ENCODE measurements at regions not wholly inside any gene's neighbourhood (a gene's known extent, or its start where the extent isn't known, plus 50 kb on each side); places are given as distances from the start of the nearest gene placed in this dataset.

DNA sequence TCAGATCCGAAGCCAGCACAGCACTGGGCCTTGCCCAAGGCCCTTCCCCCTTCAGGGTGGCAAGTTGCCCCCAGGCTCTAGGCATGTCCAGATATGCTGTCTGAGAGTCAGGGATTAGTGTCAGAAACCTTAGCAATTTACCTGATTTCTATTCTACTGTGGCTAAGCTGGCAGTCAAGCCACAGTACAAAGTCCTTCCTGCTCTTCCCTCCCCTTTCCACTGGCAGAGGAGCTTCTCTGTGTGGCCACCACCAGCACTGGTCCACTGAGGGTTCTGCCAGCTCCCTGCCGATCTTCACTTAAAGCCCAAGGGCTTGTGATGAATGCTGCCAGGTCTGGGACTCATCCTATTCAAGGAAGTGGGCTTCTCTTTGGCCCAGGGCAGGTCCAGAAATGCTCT lies 324.5 kb upstream of the RPS6KA3 start:
- no peak overlapping the region for H3K27ac ChIP-seq
- TF ChIP-seq, protein P1, sequence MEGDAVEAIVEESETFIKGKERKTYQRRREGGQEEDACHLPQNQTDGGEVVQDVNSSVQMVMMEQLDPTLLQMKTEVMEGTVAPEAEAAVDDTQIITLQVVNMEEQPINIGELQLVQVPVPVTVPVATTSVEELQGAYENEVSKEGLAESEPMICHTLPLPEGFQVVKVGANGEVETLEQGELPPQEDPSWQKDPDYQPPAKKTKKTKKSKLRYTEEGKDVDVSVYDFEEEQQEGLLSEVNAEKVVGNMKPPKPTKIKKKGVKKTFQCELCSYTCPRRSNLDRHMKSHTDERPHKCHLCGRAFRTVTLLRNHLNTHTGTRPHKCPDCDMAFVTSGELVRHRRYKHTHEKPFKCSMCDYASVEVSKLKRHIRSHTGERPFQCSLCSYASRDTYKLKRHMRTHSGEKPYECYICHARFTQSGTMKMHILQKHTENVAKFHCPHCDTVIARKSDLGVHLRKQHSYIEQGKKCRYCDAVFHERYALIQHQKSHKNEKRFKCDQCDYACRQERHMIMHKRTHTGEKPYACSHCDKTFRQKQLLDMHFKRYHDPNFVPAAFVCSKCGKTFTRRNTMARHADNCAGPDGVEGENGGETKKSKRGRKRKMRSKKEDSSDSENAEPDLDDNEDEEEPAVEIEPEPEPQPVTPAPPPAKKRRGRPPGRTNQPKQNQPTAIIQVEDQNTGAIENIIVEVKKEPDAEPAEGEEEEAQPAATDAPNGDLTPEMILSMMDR (IDR thresholded peaks at IDR 0.05) = no peak
- no peaks in the 10 kb centered on the region for H3K4me1 ChIP-seq (ENCODE audit: control insufficient read depth in 1 of 2, insufficient read depth in 1 of 2, low read depth in 1 of 2, low read length in 1 of 2)
- H3K9me3 ChIP-seq = no peaks in the 10 kb centered on the region
- no peaks in the 10 kb centered on the region for H3K36me3 ChIP-seq
- H3K4me3 ChIP-seq (ENCODE audit: low read depth in 1 of 2, low read length in 1 of 2) = no peak overlapping the region
- H3K27me3 ChIP-seq = no peaks in the 10 kb centered on the region

DNA sequence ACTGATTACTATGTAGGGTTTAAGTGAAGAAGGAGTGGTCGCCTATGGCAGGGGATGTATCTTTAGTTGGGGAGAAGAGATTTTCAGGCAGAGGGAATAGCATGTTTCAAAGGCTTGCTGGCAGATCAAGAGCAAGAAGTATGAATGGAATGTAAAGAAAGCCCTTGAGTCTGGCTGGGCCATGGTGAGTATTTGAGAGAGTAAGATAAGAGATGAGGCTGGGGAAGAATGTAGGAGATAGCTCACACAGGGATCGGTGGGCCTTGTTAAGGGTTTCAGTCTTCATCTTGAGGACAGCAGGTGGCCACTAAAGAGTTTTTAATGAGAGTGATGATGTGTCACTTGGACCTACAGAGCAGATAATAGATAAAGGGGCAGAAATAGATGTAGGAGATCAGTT lies 319.1 kb upstream of the RPS6KA3 start:
- H3K36me3 ChIP-seq = no peaks in the 10 kb centered on the region
- TF ChIP-seq, protein P1 (IDR thresholded peaks at IDR 0.05) = no peak
- no peak overlapping the region for H3K4me3 ChIP-seq (ENCODE audit: low read depth in 1 of 2, low read length in 1 of 2)
- no peaks in the 10 kb centered on the region for H3K4me1 ChIP-seq (ENCODE audit: control insufficient read depth in 1 of 2, insufficient read depth in 1 of 2, low read depth in 1 of 2, low read length in 1 of 2)
- no peak overlapping the region for H3K27ac ChIP-seq
- H3K27me3 ChIP-seq = no peaks in the 10 kb centered on the region
- no peaks in the 10 kb centered on the region for H3K9me3 ChIP-seq

DNA sequence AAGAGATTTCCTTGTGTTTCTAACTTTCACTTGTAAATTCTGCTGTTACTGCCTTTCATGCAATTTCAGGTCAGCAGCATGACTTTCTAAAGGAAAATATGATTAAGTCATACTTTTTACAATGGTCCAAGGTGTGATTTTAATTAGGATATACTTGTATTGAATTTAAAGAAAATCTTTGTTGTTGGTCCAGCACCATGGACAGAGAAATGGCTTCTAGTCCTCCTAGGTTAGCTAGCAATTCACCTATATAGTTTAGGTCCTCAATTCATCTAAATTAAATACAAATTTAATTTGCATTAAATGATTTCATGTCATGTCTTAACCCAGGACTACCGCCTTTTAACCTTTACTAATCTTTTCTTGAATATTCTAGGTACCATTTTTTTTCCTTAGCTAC lies 304.9 kb upstream of the RPS6KA3 start:
- TF ChIP-seq, protein P1 (IDR thresholded peaks at IDR 0.05) = no peak

DNA sequence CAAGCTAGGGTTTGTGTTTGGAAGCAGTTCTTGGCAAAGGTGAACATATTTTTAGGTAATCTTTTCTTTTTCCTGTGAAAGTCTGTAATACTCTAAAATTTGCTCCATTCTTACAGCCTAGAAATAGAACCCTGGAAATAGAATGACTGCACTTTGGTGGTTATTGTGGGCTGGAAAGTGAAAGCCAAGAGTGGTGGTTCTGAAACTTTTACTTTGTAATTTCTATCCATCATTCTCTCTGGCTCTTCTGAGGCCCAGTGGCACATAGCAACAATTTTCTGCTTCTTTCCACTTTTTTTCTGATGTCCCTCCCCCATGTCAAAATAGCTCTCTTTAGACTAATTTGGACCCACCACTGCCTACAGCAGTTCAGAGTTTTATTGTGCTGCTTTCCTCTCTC lies 300.4 kb upstream of the RPS6KA3 start:
- no peaks in the 10 kb centered on the region for H3K27me3 ChIP-seq
- H3K9me3 ChIP-seq = no peaks in the 10 kb centered on the region
- no peaks in the 10 kb centered on the region for H3K36me3 ChIP-seq
- TF ChIP-seq, protein P1 (IDR thresholded peaks at IDR 0.05) = no peak
- H3K4me1 ChIP-seq (ENCODE audit: control insufficient read depth in 1 of 2, insufficient read depth in 1 of 2, low read depth in 1 of 2, low read length in 1 of 2) = no peaks in the 10 kb centered on the region
- no peak overlapping the region for H3K27ac ChIP-seq
- no peak overlapping the region for H3K4me3 ChIP-seq (ENCODE audit: low read depth in 1 of 2, low read length in 1 of 2)

More for the DNA sequence above, 304.9 kb upstream of the RPS6KA3 start:
- no peaks in the 10 kb centered on the region for H3K36me3 ChIP-seq
- H3K4me3 ChIP-seq (ENCODE audit: low read depth in 1 of 2, low read length in 1 of 2) = no peak overlapping the region
- no peaks in the 10 kb centered on the region for H3K9me3 ChIP-seq
- no peaks in the 10 kb centered on the region for H3K27me3 ChIP-seq
- no peak overlapping the region for H3K27ac ChIP-seq
- H3K4me1 ChIP-seq (ENCODE audit: control insufficient read depth in 1 of 2, insufficient read depth in 1 of 2, low read depth in 1 of 2, low read length in 1 of 2) = no peaks in the 10 kb centered on the region

- TF ChIP-seq, protein P1 (IDR thresholded peaks at IDR 0.05) = no peak
- H3K4me3 ChIP-seq (ENCODE audit: low read depth in 1 of 2, low read length in 1 of 2) = no peak overlapping the region
Observed at GRCh38 chrX:20547611-20548051, 280.9 kb upstream of the RPS6KA3 start.

DNA sequence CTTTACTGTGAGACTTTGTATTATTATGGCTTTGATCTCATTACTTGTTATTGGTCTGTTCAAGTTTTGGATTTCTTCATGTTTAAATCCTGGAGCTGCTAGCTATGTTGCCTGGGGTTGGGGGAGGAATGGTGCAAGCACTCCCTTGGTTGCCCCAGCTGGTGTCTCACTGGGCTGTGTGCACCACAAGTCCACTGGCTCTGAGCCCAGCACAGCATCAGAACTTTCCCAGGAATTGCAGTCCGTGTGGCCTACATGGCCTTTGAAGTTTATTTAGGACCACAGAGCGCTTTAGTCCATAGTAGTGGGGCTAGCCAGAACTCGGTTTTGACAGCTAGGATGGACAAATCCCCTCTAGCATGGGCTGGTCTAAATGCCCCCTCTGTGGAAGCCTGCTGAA lies 278.8 kb upstream of the RPS6KA3 start:
- Histone ChIP-seq H3K36me3 (no peaks in the 10 kb centered on the region), H3K9me3 (no peaks in the 10 kb centered on the region), H3K4me3 (ENCODE audit: low read depth in 1 of 2, low read length in 1 of 2) (no peak overlapping the region), H3K27ac (no peak overlapping the region), H3K4me1 (ENCODE audit: control insufficient read depth in 1 of 2, insufficient read depth in 1 of 2, low read depth in 1 of 2, low read length in 1 of 2) (no peaks in the 10 kb centered on the region), H3K27me3 (no peaks in the 10 kb centered on the region)
- TF ChIP-seq, protein P1 (IDR thresholded peaks at IDR 0.05) = no peak

More at GRCh38 chrX:20547611-20548051, 280.9 kb upstream of the RPS6KA3 start:
- Histone ChIP-seq H3K4me1 (ENCODE audit: control insufficient read depth in 1 of 2, insufficient read depth in 1 of 2, low read depth in 1 of 2, low read length in 1 of 2) (no peaks in the 10 kb centered on the region), H3K27ac (no peak overlapping the region), H3K36me3 (no peaks in the 10 kb centered on the region), H3K27me3 (no peaks in the 10 kb centered on the region), H3K9me3 (no peaks in the 10 kb centered on the region)
